Activated CD4-positive, alpha-beta T cell treated with anti-CD3 and anti-CD28 coated beads, Interleukin-2, amount 50 U/mL, for 4 hours (primary cell): ENCODE measurements at regions not wholly inside any gene's neighbourhood (a gene's known extent, or its start where the extent isn't known, plus 50 kb on each side); places are given as distances from the start of the nearest gene placed in this dataset.

Experiments used
- DNase-seq, 2 experiments: peaks; one replicate each; pipeline ENCODE4 v3.0.0-alpha.2; 2020

- no peak for DNase-seq
Observed at GRCh38 chr16:9536905-9537304, 445.5 kb downstream of the HAPSTR1 start.

GRCh38 chr16:9539346-9539745, 447.9 kb downstream of the HAPSTR1 start:
- DNase-seq: no peak

DNA sequence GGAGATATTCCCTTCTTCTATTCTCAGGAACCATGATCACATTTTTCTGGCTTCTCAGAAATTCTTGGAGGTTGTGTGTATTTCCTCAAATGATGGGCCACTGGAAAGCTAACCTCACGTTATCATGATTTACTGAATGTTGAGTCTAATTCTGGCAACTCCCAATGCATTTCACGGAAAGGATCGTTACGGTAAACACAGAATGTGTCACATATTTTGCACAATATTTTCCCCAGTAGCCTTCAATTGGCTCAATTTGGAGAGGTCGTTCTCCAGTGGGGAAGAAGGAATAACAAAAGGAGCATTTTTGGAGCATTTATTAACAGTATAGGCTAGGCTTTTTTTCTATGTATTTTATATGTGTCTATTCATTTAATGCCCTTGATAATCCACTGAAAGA, 450.3 kb downstream of the HAPSTR1 start:
- DNase-seq: no peak

DNA sequence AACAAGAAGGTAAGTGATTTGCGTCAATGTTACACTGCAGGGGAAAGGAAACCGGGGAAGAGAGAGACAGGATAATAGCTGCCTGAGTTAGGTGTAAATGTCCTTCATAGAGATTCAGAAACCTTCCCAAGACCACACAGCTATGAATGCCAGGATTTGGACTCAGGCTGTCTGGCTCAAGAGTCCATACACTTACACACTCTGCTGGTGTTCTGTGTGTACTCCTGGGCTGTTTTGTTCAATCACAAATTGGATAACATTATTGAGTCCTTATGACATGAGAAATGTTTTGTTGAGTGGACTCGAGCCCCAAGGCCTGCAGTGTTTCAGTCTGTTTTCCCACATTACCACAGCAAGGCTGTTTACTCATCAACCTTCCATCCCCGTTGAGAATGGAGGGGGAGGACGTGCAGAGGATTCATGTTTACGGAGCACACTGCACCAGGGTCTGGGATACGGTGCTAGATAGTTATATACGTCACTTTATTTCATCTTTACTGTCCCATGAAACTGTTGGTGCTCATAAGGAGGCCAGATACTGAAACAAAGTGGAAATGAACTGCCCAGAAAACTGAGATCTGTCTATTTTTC, 450.8 kb downstream of the HAPSTR1 start:
- no peak for DNase-seq

DNA sequence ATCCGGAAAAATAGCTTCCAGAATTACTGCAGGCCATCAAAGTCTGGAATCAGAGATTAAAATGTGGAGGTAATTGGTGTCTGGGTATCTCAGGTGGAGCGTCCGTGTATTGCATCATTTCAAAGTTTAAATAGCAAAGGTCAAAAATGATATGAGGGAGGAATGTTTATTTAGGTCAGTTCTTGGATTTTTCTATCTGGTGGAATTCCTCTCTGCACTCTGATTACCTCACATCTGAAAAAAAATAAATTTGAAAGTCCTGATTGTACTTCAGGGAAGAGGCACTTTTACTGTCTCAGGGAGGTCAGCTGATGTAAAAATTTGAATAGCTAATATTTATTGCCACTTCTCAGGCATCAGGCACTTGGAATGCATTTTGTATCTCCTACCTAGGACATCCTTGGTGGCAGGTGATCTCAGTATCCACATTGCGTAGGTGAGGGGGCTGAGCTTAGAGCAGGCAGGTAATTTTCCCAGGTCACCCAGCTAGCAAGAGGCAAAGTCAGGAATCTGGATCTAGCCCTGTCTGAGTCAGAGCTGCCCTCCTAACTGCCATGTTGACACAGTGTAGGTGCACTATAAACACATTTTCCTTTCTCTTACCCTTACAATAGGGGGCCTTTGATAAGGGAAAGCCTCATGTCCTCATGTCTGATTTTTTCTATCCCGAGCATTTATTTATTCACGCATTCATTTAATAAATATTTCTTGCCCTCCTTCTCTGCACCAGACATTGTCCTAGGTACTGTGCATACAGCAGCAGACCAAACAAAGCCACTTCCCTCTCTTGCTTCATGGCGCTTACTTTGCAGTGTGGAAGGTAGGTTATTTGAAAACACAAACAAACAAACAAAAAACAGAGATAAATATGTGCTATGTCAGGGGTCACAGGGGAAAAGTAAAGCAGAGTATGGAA, 454.3 kb downstream of the HAPSTR1 start:
- DNase-seq: no peak

GRCh38 chr16:9546438-9546786, 455.0 kb downstream of the HAPSTR1 start:
- no peak for DNase-seq

DNA sequence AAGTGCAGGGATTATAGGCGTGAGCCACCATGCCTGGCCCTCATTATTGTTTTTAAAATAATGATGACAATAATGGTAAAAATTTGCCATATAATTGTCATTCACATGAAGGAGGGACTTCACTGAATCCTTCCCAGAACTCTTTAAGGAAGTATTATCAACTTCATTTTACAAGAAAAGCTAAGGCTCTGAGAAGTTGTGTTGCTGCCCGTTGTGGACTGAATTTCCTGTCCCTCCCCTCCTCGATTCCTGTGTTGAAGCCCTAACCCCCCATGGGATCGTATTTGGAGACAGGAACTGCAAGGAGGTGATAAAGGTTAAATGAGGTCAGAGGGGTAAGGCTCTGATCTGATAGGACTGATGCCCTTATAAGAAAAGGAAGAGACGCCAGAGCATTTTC, 458.0 kb downstream of the HAPSTR1 start:
- no peak for DNase-seq

- no peak for DNase-seq
Observed at GRCh38 chr16:9555051-9555450, 463.6 kb downstream of the HAPSTR1 start.

DNA sequence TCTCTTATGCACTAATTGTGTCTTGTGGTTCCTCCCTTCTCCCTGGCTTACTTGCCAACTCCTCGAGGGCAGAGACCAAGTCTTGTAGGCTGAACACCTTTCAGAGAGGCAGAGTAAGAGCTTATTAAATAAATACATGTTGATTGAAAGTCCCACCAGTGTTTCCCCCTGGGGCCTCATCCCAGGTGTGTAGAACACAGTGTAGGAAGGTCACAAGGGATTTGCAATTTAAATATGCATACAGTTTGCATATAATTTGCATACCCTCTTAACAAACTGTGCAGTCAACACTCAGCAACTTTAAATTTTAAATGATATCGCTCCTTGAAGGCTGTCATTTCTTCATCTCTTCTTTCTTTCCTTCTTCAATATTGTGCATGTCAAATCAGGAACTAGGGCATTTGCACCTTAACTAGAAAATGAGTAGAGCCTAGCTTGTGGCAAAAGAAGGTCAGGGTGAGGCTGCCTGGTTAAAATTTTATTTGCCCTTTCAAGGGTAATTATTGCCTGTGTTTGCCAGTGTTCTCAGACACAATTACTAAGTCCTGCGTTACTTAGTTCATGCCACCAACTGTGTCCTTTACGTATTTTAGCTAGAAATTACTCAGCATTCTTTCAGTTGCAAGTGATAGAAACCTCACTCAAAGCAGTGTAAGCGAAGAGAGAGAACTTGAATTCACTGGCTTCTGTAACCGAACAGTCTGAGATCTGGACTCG, 465.7 kb downstream of the HAPSTR1 start:
- DNase-seq: no peak

- no peak for DNase-seq
Observed at GRCh38 chr16:9557713-9558112, 466.3 kb downstream of the HAPSTR1 start.

GRCh38 chr16:9566099-9566498, 474.7 kb downstream of the HAPSTR1 start:
- no peak for DNase-seq

GRCh38 chr16:9567666-9568065, 476.2 kb downstream of the HAPSTR1 start:
- DNase-seq: no peak

GRCh38 chr16:9568261-9568660, 476.8 kb downstream of the HAPSTR1 start:
- DNase-seq: no peak

DNA sequence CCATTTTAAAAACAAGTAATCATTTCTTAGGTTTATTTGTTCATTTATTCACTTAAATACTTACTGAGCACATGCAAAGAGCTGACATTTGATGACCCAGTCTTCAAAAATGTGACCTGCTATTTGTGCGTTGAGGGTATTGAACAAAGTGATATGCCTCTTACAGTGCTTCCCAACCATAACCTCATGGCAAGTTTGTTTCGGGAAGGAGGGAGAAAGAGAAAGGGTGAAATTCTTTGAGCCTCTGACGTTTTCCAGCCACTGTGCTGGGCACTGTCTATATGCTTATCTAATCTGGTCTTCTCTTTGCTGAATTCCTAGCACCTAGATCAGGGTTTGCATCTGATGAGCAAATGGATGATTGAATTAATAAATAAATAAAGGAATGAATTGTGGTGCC, 479.1 kb downstream of the HAPSTR1 start:
- no peak for DNase-seq

DNA sequence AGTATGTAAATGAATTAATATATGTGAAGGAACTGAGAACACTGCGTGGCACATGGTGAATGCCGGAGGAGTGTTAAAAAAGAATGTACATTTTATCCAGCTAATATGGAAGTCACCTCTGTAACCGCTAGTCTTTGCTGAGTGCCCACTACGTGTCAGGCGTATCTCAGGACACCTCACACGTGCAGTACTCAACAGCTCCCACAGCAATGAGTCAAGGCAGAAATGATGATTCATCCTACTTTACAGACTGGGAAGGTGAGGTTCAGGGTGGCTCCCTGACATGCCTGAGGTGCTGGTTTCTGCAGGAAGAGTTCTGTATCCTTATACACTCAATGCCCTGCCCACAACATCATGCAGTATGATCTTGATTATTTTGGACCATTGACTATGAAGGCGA, 487.0 kb downstream of the HAPSTR1 start:
- DNase-seq: no peak

DNA sequence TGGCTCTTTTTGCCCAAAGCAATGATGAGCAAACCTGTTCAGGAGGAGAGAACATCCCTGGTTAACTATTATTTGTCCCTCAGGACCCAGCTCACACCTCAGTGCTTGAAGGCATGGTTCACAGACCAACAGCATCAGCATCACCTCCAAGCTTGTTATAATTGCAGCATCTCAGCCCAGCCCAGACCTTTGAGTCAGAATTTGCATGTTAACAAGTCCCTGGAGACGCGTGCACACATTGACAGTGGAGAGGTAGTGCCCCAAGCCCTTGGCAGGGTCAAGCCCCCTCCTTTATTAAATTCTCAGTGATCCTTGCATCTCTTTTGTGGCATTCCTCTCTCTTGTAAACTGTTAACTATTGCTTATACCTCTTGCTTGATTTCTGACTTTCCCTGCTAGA, 488.6 kb downstream of the HAPSTR1 start:
- DNase-seq: no peak

GRCh38 chr16:9593440-9593839, 502.0 kb downstream of the HAPSTR1 start:
- no peak for DNase-seq

- DNase-seq: no peak
Observed at GRCh38 chr16:9594047-9594446, 502.6 kb downstream of the HAPSTR1 start.

GRCh38 chr16:9594946-9595345, 503.5 kb downstream of the HAPSTR1 start:
- DNase-seq: no peak

- no peak for DNase-seq
Observed at GRCh38 chr16:9595393-9595792, 503.9 kb downstream of the HAPSTR1 start.

- DNase-seq: no peak
Observed at GRCh38 chr16:9596788-9597187, 505.3 kb downstream of the HAPSTR1 start.

DNA sequence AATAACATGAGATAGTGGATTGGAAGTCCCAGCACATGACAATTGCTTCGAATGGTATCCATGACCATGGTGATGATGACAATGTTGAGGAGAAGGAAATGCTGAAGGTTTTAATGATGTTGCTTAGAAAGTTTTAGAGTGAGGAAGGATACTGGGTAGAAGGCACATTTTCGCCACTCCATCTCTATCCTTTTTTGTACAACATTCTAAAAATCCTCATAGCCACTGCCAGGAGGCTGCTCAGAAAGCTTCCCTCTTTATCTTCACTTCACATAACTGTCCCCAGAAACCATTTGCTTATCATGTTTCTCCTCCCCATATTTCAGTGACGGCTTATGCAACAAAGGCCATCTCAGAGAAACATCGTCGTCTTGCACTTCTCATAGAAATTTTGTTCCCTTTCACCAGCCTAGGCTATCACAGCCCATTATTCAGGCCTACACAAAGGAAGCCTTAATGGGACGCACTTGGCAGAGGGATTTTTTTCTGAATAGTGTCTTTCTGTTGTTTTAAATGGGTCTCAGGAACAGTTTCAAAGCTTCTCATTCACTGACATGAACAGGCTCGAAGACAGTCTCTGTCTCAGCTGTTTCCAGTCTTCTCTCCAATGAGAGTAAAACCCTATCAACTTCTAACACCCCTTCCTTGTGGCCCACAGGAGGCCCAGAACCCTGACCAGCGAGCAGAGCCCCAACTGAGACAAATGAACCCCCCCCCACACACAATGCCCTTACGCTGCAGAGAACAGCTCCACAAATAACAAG, 506.7 kb downstream of the HAPSTR1 start:
- no peak for DNase-seq

DNA sequence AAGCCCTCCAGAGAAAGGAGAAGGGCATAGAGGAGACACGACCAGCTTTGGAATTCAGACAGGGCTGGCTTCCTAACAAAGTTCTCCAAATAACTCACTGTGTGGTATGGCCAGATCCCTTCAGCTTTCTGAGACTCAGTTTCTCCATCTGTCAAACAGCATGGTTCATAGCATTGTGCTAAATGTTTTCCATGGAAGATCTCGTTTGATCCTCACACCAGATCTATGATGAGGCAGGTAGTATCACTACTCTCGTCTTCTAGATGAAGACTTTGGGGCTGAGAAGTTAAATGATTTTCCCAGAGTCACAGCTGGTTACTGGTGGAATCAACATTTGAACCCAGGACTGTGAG, 507.3 kb downstream of the HAPSTR1 start:
- DNase-seq: no peak
